ENCODE measurements at regions not wholly inside any gene's neighbourhood (a gene's known extent, or its start where the extent isn't known, plus 50 kb on each side); places are given as distances from the start of the nearest gene placed in this dataset.

DNA sequence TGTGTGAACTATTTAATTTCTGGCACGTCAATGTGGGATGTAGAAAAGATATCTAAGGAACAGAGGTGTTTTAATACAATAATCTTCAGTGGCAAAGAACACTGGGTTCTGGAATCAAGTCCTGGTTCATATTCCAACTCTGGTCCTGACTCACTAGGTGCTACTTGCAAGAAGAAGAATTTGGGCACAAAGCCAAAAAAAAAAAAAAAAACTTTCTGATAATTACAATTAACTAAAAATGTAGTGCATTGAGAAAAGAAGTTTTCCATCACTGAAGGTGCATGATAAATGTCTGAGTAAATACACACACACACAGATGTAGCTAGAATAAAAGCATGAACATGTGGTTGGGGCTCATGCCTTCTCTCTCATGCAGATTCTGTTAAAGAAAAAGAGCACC lies 424.4 kb upstream of the REG3G start:
- H3K9me3 Mint-ChIP-seq (ENCODE audit: low read depth), result peaks cover 4% of the 10 kb centered on the region
- ATAC-seq (no peak), DNase-seq (no peak)
- no peak overlapping the region for H3K27ac Mint-ChIP-seq
- no peaks in the 10 kb centered on the region for H3K27me3 Mint-ChIP-seq
- CTCF ChIA-PET, result no interaction called here
- no peaks in the 10 kb centered on the region for H3K4me1 Mint-ChIP-seq
- intact Hi-C loops (cut with DNase I, micrococcal nuclease), result no loop called here
- no peaks in the 10 kb centered on the region for H3K36me3 Mint-ChIP-seq (ENCODE audit: low read depth)
- POLR2A ChIA-PET, result no interaction called here
- no peak overlapping the region for H3K4me3 Mint-ChIP-seq

GRCh38 chr2:78602862-78603261 lies 422.6 kb upstream of the REG3G start:
- DNase-seq, result no peak
- Mint-ChIP-seq H3K4me1 (no peaks in the 10 kb centered on the region), H3K4me3 (no peak overlapping the region), H3K27ac (no peak overlapping the region), H3K36me3 (ENCODE audit: low read depth) (no peaks in the 10 kb centered on the region), H3K27me3 (no peaks in the 10 kb centered on the region), H3K9me3 (ENCODE audit: low read depth) (peaks cover 7% of the 10 kb centered on the region)
- no peak for ATAC-seq
- CTCF ChIA-PET, result no interaction called here
- intact Hi-C loops (cut with DNase I, micrococcal nuclease), result no loop called here
- POLR2A ChIA-PET, result no interaction called here

GRCh38 chr2:78606895-78607294 lies 418.6 kb upstream of the REG3G start:
- H3K4me3 Mint-ChIP-seq, result no peak overlapping the region
- no peak overlapping the region for H3K27ac Mint-ChIP-seq
- ChIA-PET CTCF (no interaction called here), POLR2A (no interaction called here)
- intact Hi-C loops (cut with DNase I, micrococcal nuclease), result no loop called here
- no peaks in the 10 kb centered on the region for H3K36me3 Mint-ChIP-seq (ENCODE audit: low read depth)
- no peaks in the 10 kb centered on the region for H3K4me1 Mint-ChIP-seq
- DNase-seq (no peak), ATAC-seq (no peak)
- H3K9me3 Mint-ChIP-seq (ENCODE audit: low read depth), result peaks cover 7% of the 10 kb centered on the region
- H3K27me3 Mint-ChIP-seq, result no peaks in the 10 kb centered on the region

DNA sequence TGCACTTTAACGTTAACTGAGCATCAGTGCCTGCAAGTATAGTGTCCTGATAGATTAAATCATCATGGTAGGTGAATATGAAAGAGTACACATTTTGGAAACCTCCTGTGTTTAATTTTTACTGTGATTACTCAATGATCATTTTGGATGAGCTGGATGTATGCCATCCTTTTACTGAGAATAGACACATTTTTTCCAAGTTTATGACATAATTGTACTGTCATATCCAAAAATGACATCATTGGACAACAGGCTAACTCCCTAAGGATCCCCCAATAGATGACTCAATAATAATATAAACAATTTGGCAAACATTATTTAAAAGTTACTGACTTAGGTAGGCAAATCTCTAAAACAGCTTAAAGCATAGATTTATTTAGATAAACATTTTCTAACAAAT lies 410.8 kb upstream of the REG3G start:
- Mint-ChIP-seq H3K9me3 (ENCODE audit: low read depth) (peaks cover 13% of the 10 kb centered on the region), H3K27ac (no peak overlapping the region), H3K36me3 (ENCODE audit: low read depth) (no peaks in the 10 kb centered on the region), H3K4me1 (no peaks in the 10 kb centered on the region), H3K4me3 (no peak overlapping the region), H3K27me3 (no peaks in the 10 kb centered on the region)
- intact Hi-C loops (cut with DNase I, micrococcal nuclease), result no loop called here
- DNase-seq (no peak), ATAC-seq (no peak)
- ChIA-PET CTCF (no interaction called here), POLR2A (no interaction called here)

DNA sequence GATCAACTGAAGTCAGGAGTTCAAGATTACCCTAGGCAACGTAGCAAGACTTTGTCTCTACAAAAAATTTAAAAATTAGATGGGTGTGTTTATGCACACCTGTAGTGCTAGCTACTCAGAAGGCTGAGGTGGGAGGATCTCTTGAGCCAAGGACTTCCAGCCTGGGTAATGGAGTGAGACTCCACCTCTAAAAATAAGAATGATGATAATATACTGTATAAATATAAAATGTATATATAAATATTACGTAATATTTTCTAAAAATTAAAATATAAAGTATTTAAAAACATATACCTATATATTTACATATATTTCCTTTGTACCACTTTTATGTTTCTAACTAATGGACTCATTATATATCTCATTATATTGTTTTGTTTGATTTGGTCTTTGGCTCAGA lies 409.5 kb upstream of the REG3G start:
- H3K27me3 Mint-ChIP-seq, result no peaks in the 10 kb centered on the region
- no peak overlapping the region for H3K4me3 Mint-ChIP-seq
- DNase-seq, result no peak
- ATAC-seq, result no peak
- H3K9me3 Mint-ChIP-seq (ENCODE audit: low read depth), result peaks cover 13% of the 10 kb centered on the region
- no peaks in the 10 kb centered on the region for H3K4me1 Mint-ChIP-seq
- intact Hi-C loops (cut with DNase I, micrococcal nuclease), result no loop called here
- ChIA-PET POLR2A (no interaction called here), CTCF (no interaction called here)
- H3K36me3 Mint-ChIP-seq (ENCODE audit: low read depth), result no peaks in the 10 kb centered on the region
- no peak overlapping the region for H3K27ac Mint-ChIP-seq

GRCh38 chr2:78634425-78634824 lies 391.1 kb upstream of the REG3G start:
- H3K36me3 Mint-ChIP-seq (ENCODE audit: low read depth), result no peaks in the 10 kb centered on the region
- H3K27me3 Mint-ChIP-seq, result no peaks in the 10 kb centered on the region
- DNase-seq (no peak), ATAC-seq (no peak)
- POLR2A ChIA-PET, result no interaction called here
- intact Hi-C loops (cut with DNase I, micrococcal nuclease), result no loop called here
- no peak overlapping the region for H3K4me3 Mint-ChIP-seq
- CTCF ChIA-PET, result no interaction called here
- H3K9me3 Mint-ChIP-seq (ENCODE audit: low read depth), result peaks cover 6% of the 10 kb centered on the region
- no peaks in the 10 kb centered on the region for H3K4me1 Mint-ChIP-seq
- H3K27ac Mint-ChIP-seq, result no peak overlapping the region

- ChIA-PET POLR2A (no interaction called here), CTCF (no interaction called here)
- no peak overlapping the region for H3K4me3 Mint-ChIP-seq
- H3K4me1 Mint-ChIP-seq, result no peaks in the 10 kb centered on the region
- ATAC-seq (no peak), DNase-seq (no peak)
- H3K27ac Mint-ChIP-seq, result no peak overlapping the region
- intact Hi-C loops (cut with DNase I, micrococcal nuclease), result no loop called here
- peaks cover 9% of the 10 kb centered on the region for H3K9me3 Mint-ChIP-seq (ENCODE audit: low read depth)
- no peaks in the 10 kb centered on the region for H3K36me3 Mint-ChIP-seq (ENCODE audit: low read depth)
- H3K27me3 Mint-ChIP-seq, result no peaks in the 10 kb centered on the region
These were observed 380.6 kb upstream of the REG3G start for GRCh38 chr2:78644854-78645253.

DNA sequence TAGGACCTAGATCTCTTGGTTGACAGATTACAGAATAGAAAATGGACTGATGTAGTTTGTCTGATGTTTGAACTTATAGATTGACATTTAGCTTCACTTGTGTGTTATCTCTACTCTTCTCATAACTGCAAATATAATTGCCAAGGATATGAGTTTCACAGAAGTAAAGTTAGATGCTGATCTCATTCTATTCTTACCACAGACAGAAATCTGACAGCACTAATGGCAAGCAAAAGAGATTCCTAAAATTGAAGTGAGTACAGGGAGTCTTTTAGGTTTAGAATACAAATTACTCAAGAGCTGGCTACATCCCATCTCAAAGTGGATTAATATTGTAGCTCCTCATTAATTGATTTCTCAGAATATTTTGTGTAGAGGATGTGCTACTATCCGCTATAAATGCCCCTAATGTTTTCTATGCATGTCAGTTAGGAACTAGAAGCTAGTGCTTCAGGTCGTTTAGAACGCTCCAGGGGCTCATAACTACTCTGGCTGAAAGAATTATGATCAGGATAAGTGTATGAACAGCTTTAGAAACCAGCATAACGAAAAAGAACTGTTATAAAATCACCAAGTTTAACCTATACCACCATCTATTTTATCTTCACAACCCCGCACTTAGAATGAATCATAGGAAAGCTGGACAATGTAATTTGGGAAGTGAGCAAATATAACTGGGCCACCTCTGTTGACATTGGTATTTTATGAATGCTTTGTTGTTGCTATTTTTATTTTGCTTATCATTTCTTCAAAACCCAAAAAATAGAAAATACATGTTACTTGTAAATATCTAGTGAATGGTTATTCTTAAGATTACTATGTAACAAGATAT lies 378.8 kb upstream of the REG3G start:
- CTCF ChIA-PET, result interaction anchor here (0.6 kb wide), 1 partner anchor 879 kb away, joined by 3 read pairs; no protein-coding TSS in a partner anchor
- Mint-ChIP-seq H3K4me1 (no peaks in the 10 kb centered on the region), H3K9me3 (ENCODE audit: low read depth) (peaks cover 13% of the 10 kb centered on the region), H3K27ac (no peak overlapping the region), H3K36me3 (ENCODE audit: low read depth) (no peaks in the 10 kb centered on the region), H3K4me3 (no peak overlapping the region), H3K27me3 (no peaks in the 10 kb centered on the region)
- POLR2A ChIA-PET, result no interaction called here
- intact Hi-C loops (cut with DNase I, micrococcal nuclease), result no loop called here
- no peak for DNase-seq
- ATAC-seq, result no peak

DNA sequence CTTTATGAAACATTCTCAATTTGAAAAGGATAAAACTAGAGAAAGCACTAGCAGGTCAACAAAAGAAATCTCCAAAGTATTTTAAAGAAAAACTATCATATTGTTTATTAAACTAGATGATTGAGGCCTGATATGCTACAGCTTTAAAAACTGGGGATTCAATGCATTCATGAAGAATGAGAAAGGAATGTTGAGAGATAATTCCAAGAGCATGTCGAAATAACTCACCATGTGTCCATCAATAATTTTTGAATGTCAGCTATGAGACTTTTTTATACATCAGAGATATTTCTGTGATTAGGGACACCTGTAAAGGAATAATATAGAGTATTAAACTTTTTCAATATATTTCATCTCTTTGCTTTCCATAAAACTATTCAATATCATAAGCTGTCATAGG lies 376.9 kb upstream of the REG3G start:
- H3K27me3 Mint-ChIP-seq, result no peaks in the 10 kb centered on the region
- POLR2A ChIA-PET, result no interaction called here
- ATAC-seq (no peak), DNase-seq (no peak)
- H3K4me1 Mint-ChIP-seq, result no peaks in the 10 kb centered on the region
- CTCF ChIA-PET, result no interaction called here
- no peaks in the 10 kb centered on the region for H3K36me3 Mint-ChIP-seq (ENCODE audit: low read depth)
- intact Hi-C loops (cut with DNase I, micrococcal nuclease), result no loop called here
- peaks cover 14% of the 10 kb centered on the region for H3K9me3 Mint-ChIP-seq (ENCODE audit: low read depth)
- H3K27ac Mint-ChIP-seq, result no peak overlapping the region
- no peak overlapping the region for H3K4me3 Mint-ChIP-seq

DNA sequence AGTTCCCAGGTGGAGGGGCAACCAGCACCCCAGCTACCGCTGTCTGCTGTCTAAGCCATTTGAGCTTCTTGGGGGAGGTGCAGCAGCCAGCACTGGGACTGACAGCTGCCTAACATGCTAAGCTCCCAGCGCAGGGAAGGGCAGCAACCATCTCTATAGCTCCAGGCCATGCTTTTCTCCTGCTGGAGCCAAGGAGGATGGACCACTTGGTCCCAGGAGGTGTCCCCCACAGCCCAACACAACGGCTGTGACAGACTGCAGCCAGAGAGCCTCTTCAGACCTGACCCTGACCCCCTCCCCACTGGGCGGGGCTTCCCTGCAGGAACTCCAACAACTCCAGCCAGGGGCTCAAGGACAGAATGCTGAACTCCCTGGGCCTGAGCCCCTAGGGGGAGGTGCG lies 370.6 kb upstream of the REG3G start:
- no peak overlapping the region for H3K27ac Mint-ChIP-seq
- CTCF ChIA-PET, result no interaction called here

GRCh38 chr2:78676921-78677696 lies 348.4 kb upstream of the REG3G start:
- peaks cover 9% of the 10 kb centered on the region for H3K9me3 Mint-ChIP-seq (ENCODE audit: low read depth)
- ATAC-seq (no peak), DNase-seq (no peak)
- POLR2A ChIA-PET, result no interaction called here
- intact Hi-C loops (cut with DNase I, micrococcal nuclease), result loop anchor here in 1 of 2 experiments (10.0 kb wide), 1 partner anchor 318 kb away; no protein-coding TSS in a partner anchor
- no peak overlapping the region for H3K27ac Mint-ChIP-seq
- H3K4me3 Mint-ChIP-seq, result no peak overlapping the region
- CTCF ChIA-PET, result no interaction called here
- H3K4me1 Mint-ChIP-seq, result no peaks in the 10 kb centered on the region
- H3K27me3 Mint-ChIP-seq, result no peaks in the 10 kb centered on the region
- no peaks in the 10 kb centered on the region for H3K36me3 Mint-ChIP-seq (ENCODE audit: low read depth)

More for the DNA sequence above, 370.6 kb upstream of the REG3G start:
- DNase-seq, result no peak
- no peaks in the 10 kb centered on the region for H3K27me3 Mint-ChIP-seq
- no peak overlapping the region for H3K4me3 Mint-ChIP-seq
- H3K9me3 Mint-ChIP-seq (ENCODE audit: low read depth), result peaks cover 20% of the 10 kb centered on the region
- no peak for ATAC-seq
- intact Hi-C loops (cut with DNase I, micrococcal nuclease), result no loop called here
- H3K4me1 Mint-ChIP-seq, result no peaks in the 10 kb centered on the region
- H3K36me3 Mint-ChIP-seq (ENCODE audit: low read depth), result no peaks in the 10 kb centered on the region
- POLR2A ChIA-PET, result no interaction called here

- CTCF ChIA-PET, result no interaction called here
- H3K9me3 Mint-ChIP-seq (ENCODE audit: low read depth), result peaks cover 9% of the 10 kb centered on the region
- H3K27me3 Mint-ChIP-seq, result no peaks in the 10 kb centered on the region
- no peak for DNase-seq
- H3K4me1 Mint-ChIP-seq, result no peaks in the 10 kb centered on the region
- no peak overlapping the region for H3K27ac Mint-ChIP-seq
- ATAC-seq, result no peak
- no peaks in the 10 kb centered on the region for H3K36me3 Mint-ChIP-seq (ENCODE audit: low read depth)
- intact Hi-C loops (cut with DNase I, micrococcal nuclease), result loop anchor here in 1 of 2 experiments (10.0 kb wide), 1 partner anchor 317 kb away; no protein-coding TSS in a partner anchor
- POLR2A ChIA-PET, result no interaction called here
- H3K4me3 Mint-ChIP-seq, result no peak overlapping the region
These were observed 347.7 kb upstream of the REG3G start for GRCh38 chr2:78677774-78678173.

Measured in activated CD4-positive, alpha-beta T cell treated with anti-CD3 and anti-CD28 coated beads for 36 hours (primary cell).